Keratinocyte (primary cell): ENCODE measurements at regions not wholly inside any gene's neighbourhood (a gene's known extent, or its start where the extent isn't known, plus 50 kb on each side); places are given as distances from the start of the nearest gene placed in this dataset.

Experiments
- DNase-seq: peaks from one replicate; pipeline ENCODE4 v3.0.0-alpha.2; 2011; ENCODE audit warnings: low read depth, missing footprints, low spot score
- FAIRE-seq: peaks from 2 replicates; lab custom pipeline; 2011; peaks lifted over from hg19 to GRCh38; lab: Jason Lieb, UNC
- H2AFZ ChIP-seq: 2 replicates; pipeline ENCODE4 v1.6.0; 2012; ENCODE audit warnings: low read length, control low read depth, inconsistent platforms; ENCODE audit not compliant: control insufficient read depth
- H3K27ac ChIP-seq: 2 replicates; pipeline ENCODE4 v1.5.1; 2011; ENCODE audit warnings: low read length; ENCODE audit not compliant: control insufficient read depth, insufficient read depth
- H3K27me3 ChIP-seq: 3 replicates; pipeline ENCODE4 v1.6.0; 2011; ENCODE audit warnings: low read length; ENCODE audit not compliant: control insufficient read depth, insufficient read depth; ENCODE audit errors: extremely low read depth
- H3K36me3 ChIP-seq, 2 experiments: 2 replicates in 1 of 2; 3 replicates in 1 of 2; pipeline ENCODE4 v1.5.1; 2011; ENCODE audit warnings: low read length in 2 of 2, mild to moderate bottlenecking in 1 of 2; ENCODE audit not compliant: control insufficient read depth in 2 of 2, insufficient read depth in 2 of 2; ENCODE audit errors: extremely low read depth in 1 of 2
- H3K4me1 ChIP-seq: 3 replicates; pipeline ENCODE4 v1.5.1; 2011; ENCODE audit warnings: low read length; ENCODE audit not compliant: control insufficient read depth, insufficient read depth; ENCODE audit errors: extremely low read depth
- H3K4me2 ChIP-seq: 3 replicates; pipeline ENCODE4 v1.6.0; 2011; ENCODE audit warnings: low read depth, low read length; ENCODE audit not compliant: control insufficient read depth, insufficient read depth; ENCODE audit errors: extremely low read depth
- H3K4me3 ChIP-seq, 3 experiments: fragments of 200-600 bp in 1 of 3; sonication (generic) in 1 of 3; 2 replicates in 2 of 3; 3 replicates in 1 of 3; pipeline ENCODE4 v1.5.1; 2011 to 2016; ENCODE audit warnings: low read length in 3 of 3, mild to moderate bottlenecking in 3 of 3, control low read depth in 2 of 3, inconsistent platforms in 1 of 3, low read depth in 1 of 3, mixed read lengths in 1 of 3, mixed run types in 1 of 3, moderate library complexity in 1 of 3; ENCODE audit not compliant: control insufficient read depth in 2 of 3, insufficient read depth in 2 of 3; ENCODE audit errors: extremely low read depth in 1 of 3
- H3K79me2 ChIP-seq: 2 replicates; pipeline ENCODE4 v1.6.0; 2012; ENCODE audit warnings: low read length; ENCODE audit not compliant: control insufficient read depth, insufficient read depth
- H3K9ac ChIP-seq: 3 replicates; pipeline ENCODE4 v1.6.0; 2011; ENCODE audit warnings: low read length; ENCODE audit not compliant: control insufficient read depth, insufficient read depth; ENCODE audit errors: extremely low read depth
- H3K9me1 ChIP-seq: 3 replicates; pipeline ENCODE4 v1.6.0; 2011; ENCODE audit warnings: low read length; ENCODE audit not compliant: control insufficient read depth, insufficient read depth; ENCODE audit errors: extremely low read depth
- H3K9me3 ChIP-seq: 2 replicates; pipeline ENCODE4 v1.5.1; 2012; ENCODE audit warnings: low read depth, low read length; ENCODE audit not compliant: control insufficient read depth
- H4K20me1 ChIP-seq: 3 replicates; pipeline ENCODE4 v1.6.0; 2011; ENCODE audit warnings: low read length; ENCODE audit not compliant: control insufficient read depth, insufficient read depth; ENCODE audit errors: extremely low read depth
- EZH2 ChIP-seq: IDR thresholded peaks from one replicate; pipeline ENCODE4 v1.6.1; 2012; ENCODE audit warnings: inconsistent platforms, mild to moderate bottlenecking, low read length, moderate library complexity
- dilution Hi-C: fragments of 300-500 bp; cut with MboI; formaldehyde crosslinking; loops from one replicate; pipeline ENCODE4 v1.7.0; 2020; ENCODE audit warnings: low sequenced_read_pairs; ENCODE audit not compliant: extremely low pct_ligation_motif_present
- TF ChIP-seq, protein P1 (sequence below), 3 experiments: IDR thresholded peaks in 1 of 3; conservative IDR thresholded peaks in 1 of 3; optimal IDR thresholded peaks in 1 of 3; 2 replicates in 2 of 3; 3 replicates in 1 of 3; pipeline versions ENCODE3 to v1.5.1; 2011; ENCODE audit warnings: low read length in 3 of 3, mild to moderate bottlenecking in 3 of 3, moderate library complexity in 2 of 3, control low read depth in 1 of 3, inconsistent platforms in 1 of 3; ENCODE audit not compliant: insufficient read depth in 2 of 3; ENCODE audit errors: extremely low read depth in 1 of 3

DNA sequence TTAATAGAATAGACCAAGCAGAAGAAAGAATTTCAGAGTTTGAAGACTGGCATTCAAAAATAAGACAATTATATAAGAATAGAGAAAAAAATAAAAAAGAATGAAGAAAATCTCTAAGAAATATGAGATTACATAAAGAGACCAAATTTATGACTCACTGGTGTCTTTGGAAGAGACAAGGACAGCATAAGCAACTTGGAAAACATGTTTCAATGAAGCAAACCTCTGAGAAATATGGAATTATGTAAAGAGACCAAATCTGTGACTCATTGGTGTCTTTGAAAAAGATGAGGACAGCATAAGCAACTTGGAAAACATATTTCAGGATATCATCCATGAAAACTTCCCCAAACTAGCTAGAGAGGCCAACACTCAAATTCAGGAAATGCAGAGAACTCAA is 60.4 kb upstream of the LYPLAL1 start:
- H3K4me2 ChIP-seq, result no peak overlapping the region
- DNase-seq (no peak), FAIRE-seq (no peak)
- dilution Hi-C loops, result no loop called here
- H2AFZ ChIP-seq, result no peak overlapping the region
- no peak overlapping the region for H3K9ac ChIP-seq
- no peak overlapping the region for H3K4me3 ChIP-seq
- no peaks in the 10 kb centered on the region for H3K79me2 ChIP-seq
- TF ChIP-seq EZH2, result no peak
- TF ChIP-seq, protein P1, sequence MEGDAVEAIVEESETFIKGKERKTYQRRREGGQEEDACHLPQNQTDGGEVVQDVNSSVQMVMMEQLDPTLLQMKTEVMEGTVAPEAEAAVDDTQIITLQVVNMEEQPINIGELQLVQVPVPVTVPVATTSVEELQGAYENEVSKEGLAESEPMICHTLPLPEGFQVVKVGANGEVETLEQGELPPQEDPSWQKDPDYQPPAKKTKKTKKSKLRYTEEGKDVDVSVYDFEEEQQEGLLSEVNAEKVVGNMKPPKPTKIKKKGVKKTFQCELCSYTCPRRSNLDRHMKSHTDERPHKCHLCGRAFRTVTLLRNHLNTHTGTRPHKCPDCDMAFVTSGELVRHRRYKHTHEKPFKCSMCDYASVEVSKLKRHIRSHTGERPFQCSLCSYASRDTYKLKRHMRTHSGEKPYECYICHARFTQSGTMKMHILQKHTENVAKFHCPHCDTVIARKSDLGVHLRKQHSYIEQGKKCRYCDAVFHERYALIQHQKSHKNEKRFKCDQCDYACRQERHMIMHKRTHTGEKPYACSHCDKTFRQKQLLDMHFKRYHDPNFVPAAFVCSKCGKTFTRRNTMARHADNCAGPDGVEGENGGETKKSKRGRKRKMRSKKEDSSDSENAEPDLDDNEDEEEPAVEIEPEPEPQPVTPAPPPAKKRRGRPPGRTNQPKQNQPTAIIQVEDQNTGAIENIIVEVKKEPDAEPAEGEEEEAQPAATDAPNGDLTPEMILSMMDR (optimal IDR thresholded peaks at IDR 0.05 in 1 of 3, IDR thresholded peaks at IDR 0.05 in 1 of 3, conservative IDR thresholded peaks at IDR 0.05 in 1 of 3; ENCODE audit: extremely low read depth in 1 of 3, insufficient read depth in 2 of 3, low read length in 3 of 3), result no peak
- no peaks in the 10 kb centered on the region for H3K9me1 ChIP-seq
- H3K9me3 ChIP-seq, result no peaks in the 10 kb centered on the region
- no peaks in the 10 kb centered on the region for H3K4me1 ChIP-seq
- no peaks in the 10 kb centered on the region for H3K27me3 ChIP-seq
- no peaks in the 10 kb centered on the region for H3K36me3 ChIP-seq
- H3K27ac ChIP-seq, result no peak overlapping the region
- H4K20me1 ChIP-seq, result no peaks in the 10 kb centered on the region

DNA sequence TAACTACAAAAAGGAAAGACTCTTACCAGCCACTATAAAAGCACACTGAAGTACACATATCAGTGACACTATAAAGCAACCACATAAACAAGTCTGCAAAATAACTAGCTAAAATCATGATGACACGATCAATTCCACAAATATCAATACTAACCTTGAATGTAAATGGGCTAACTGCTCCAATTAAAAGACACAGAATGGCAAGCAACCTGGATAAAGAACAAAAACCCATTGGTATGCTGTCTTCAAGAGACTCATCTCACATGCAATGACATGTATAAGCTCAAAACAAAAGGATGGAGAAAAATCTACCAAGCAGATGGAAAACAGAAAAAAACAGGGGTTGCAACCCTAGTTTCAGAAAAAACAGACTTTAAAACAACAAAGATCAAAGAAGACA is 59.7 kb upstream of the LYPLAL1 start:
- H3K9me1 ChIP-seq, result no peaks in the 10 kb centered on the region
- no peak overlapping the region for H2AFZ ChIP-seq
- H3K27ac ChIP-seq, result no peak overlapping the region
- no peak overlapping the region for H3K9ac ChIP-seq
- TF ChIP-seq, protein P1 (optimal IDR thresholded peaks at IDR 0.05 in 1 of 3, IDR thresholded peaks at IDR 0.05 in 1 of 3, conservative IDR thresholded peaks at IDR 0.05 in 1 of 3; ENCODE audit: extremely low read depth in 1 of 3, insufficient read depth in 2 of 3, low read length in 3 of 3), result no peak
- no peak for TF ChIP-seq EZH2
- H3K36me3 ChIP-seq, result no peaks in the 10 kb centered on the region
- no peaks in the 10 kb centered on the region for H3K79me2 ChIP-seq
- H3K27me3 ChIP-seq, result no peaks in the 10 kb centered on the region
- H4K20me1 ChIP-seq, result no peaks in the 10 kb centered on the region
- H3K9me3 ChIP-seq, result no peaks in the 10 kb centered on the region
- H3K4me1 ChIP-seq, result no peaks in the 10 kb centered on the region
- FAIRE-seq (no peak), DNase-seq (no peak)
- dilution Hi-C loops, result no loop called here
- H3K4me3 ChIP-seq, result no peak overlapping the region
- H3K4me2 ChIP-seq, result no peak overlapping the region
